ENCODE measurements at regions not wholly inside any gene's neighbourhood (a gene's known extent, or its start where the extent isn't known, plus 50 kb on each side); places are given as distances from the start of the nearest gene placed in this dataset.
"Not testable (repeated sequence)": the region's sequence is repeated elsewhere in the genome, so short reads cannot be mapped to it uniquely, and the experiment has no call there.

- no peak for DNase-seq (ENCODE audit: low spot score)
These were observed 84.6 kb upstream of the WDR72 start for GRCh38 chr15:53843869-53844569.

GRCh38 chr15:53843166-53843565, 83.7 kb upstream of the WDR72 start:
- DNase-seq (ENCODE audit: low spot score): no peak

GRCh38 chr15:53841651-53842050, 82.2 kb upstream of the WDR72 start:
- DNase-seq (ENCODE audit: low spot score): no peak

GRCh38 chr15:53840681-53841080, 81.2 kb upstream of the WDR72 start:
- no peak for DNase-seq (ENCODE audit: low spot score)

- no peak for DNase-seq (ENCODE audit: low spot score)
These were observed 77.8 kb upstream of the WDR72 start for GRCh38 chr15:53837263-53837662.

- no peak for DNase-seq (ENCODE audit: low spot score)
These were observed 77.2 kb upstream of the WDR72 start for GRCh38 chr15:53836618-53837017.

- no peak for DNase-seq (ENCODE audit: low spot score)
These were observed 75.8 kb upstream of the WDR72 start for GRCh38 chr15:53835309-53835708.

- DNase-seq (ENCODE audit: low spot score): no peak
These were observed 74.8 kb upstream of the WDR72 start for GRCh38 chr15:53834214-53834613.

- peak; percentile 63 for DNase-seq (ENCODE audit: low spot score)
These were observed 73.7 kb upstream of the WDR72 start for GRCh38 chr15:53833134-53833624.

GRCh38 chr15:53831907-53832770, 72.7 kb upstream of the WDR72 start:
- DNase-seq (ENCODE audit: low spot score): no peak

- no peak for DNase-seq (ENCODE audit: low spot score)
These were observed 71.4 kb upstream of the WDR72 start for GRCh38 chr15:53830707-53831386.

- no peak for DNase-seq (ENCODE audit: low spot score)
These were observed 70.5 kb upstream of the WDR72 start for GRCh38 chr15:53829923-53830459.

- DNase-seq (ENCODE audit: low spot score): no peak
These were observed 70.0 kb upstream of the WDR72 start for GRCh38 chr15:53829471-53829870.

GRCh38 chr15:53827355-53827754, 67.9 kb upstream of the WDR72 start:
- DNase-seq (ENCODE audit: low spot score): no peak

GRCh38 chr15:53811530-53811929, 52.1 kb upstream of the WDR72 start:
- DNase-seq (ENCODE audit: low spot score): peak; percentile 29

- not testable (repeated sequence) for DNase-seq (ENCODE audit: low spot score)
These were observed 50.8 kb upstream of the WDR72 start for GRCh38 chr15:53810306-53810705.

All from Ammon's horn (tissue), 1 donor.